Activated B cell treated with CpG ODN at 0.5 μM for 24 hours (primary cell): ENCODE measurements at regions not wholly inside any gene's neighbourhood (a gene's known extent, or its start where the extent isn't known, plus 50 kb on each side); places are given as distances from the start of the nearest gene placed in this dataset.

Experiments used
- ATAC-seq: fragments of 200-7000 bp; cut with Tn5 transposase; one replicate; pipeline ENCODE4 v1.10.0; 2021; ENCODE audit warnings: low read depth, mild to moderate bottlenecking, moderate library complexity
- CTCF ChIA-PET: fragments of 350-600 bp; sonication (Branson Sonifier 250); formaldehyde crosslinking; loops from one replicate; lab custom pipeline; 2021; ENCODE audit warnings: antibody characterized with exemption; lab: Charles Lee
- POLR2A ChIA-PET: fragments of 350-600 bp; sonication (Branson Sonifier 250); formaldehyde crosslinking; loops from one replicate; lab custom pipeline; 2021; ENCODE audit warnings: antibody characterized with exemption; lab: Charles Lee
- DNase-seq: peaks from one replicate; pipeline ENCODE4 v3.0.0; 2022
- H3K27ac Mint-ChIP-seq: one replicate; pipeline ENCODE4 v1.8.0; 2020; ENCODE audit warnings: mixed read lengths
- H3K27me3 Mint-ChIP-seq: one replicate; pipeline ENCODE4 v1.8.0; 2021; ENCODE audit warnings: mixed read lengths
- H3K36me3 Mint-ChIP-seq: one replicate; pipeline ENCODE4 v1.8.0; 2021; ENCODE audit warnings: low read depth, mixed read lengths
- H3K4me1 Mint-ChIP-seq: one replicate; pipeline ENCODE4 v1.8.0; 2021; ENCODE audit warnings: mixed read lengths
- H3K4me3 Mint-ChIP-seq: one replicate; pipeline ENCODE4 v1.8.0; 2020; ENCODE audit warnings: mild to moderate bottlenecking, mixed read lengths
- H3K9me3 Mint-ChIP-seq: one replicate; pipeline ENCODE4 v1.8.0; 2020; ENCODE audit warnings: mixed read lengths
- intact Hi-C: fragments of 100-400 bp; cut with micrococcal nuclease; formaldehyde crosslinking; loops from one replicate; pipeline ENCODE4 v1.15.1; 2024
- TF ChIP-seq, protein P1 (sequence below): fragments of 200-600 bp; IDR thresholded peaks from one replicate; pipeline ENCODE4 v1.8.0; 2022; ENCODE audit warnings: antibody characterized with exemption, mild to moderate bottlenecking

- DNase-seq, result peak; percentile 33
- CTCF ChIA-PET, result interaction anchor here (0.6 to 3.0 kb wide), 17 partner anchors 8 to 1519 kb away, joined by 3 to 11 read pairs (median 4); no protein-coding TSS in a partner anchor
- H3K9me3 Mint-ChIP-seq, result no peaks in the 10 kb centered on the region
- peaks cover 6% of the 10 kb centered on the region for H3K27me3 Mint-ChIP-seq
- TF ChIP-seq, protein P1, sequence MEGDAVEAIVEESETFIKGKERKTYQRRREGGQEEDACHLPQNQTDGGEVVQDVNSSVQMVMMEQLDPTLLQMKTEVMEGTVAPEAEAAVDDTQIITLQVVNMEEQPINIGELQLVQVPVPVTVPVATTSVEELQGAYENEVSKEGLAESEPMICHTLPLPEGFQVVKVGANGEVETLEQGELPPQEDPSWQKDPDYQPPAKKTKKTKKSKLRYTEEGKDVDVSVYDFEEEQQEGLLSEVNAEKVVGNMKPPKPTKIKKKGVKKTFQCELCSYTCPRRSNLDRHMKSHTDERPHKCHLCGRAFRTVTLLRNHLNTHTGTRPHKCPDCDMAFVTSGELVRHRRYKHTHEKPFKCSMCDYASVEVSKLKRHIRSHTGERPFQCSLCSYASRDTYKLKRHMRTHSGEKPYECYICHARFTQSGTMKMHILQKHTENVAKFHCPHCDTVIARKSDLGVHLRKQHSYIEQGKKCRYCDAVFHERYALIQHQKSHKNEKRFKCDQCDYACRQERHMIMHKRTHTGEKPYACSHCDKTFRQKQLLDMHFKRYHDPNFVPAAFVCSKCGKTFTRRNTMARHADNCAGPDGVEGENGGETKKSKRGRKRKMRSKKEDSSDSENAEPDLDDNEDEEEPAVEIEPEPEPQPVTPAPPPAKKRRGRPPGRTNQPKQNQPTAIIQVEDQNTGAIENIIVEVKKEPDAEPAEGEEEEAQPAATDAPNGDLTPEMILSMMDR, result no peak
- intact Hi-C loops, result loop anchor here (1.0 to 5.0 kb wide), 3 partner anchors 473 to 1516 kb away; no protein-coding TSS in a partner anchor
- peak overlapping the region; percentile 24 for H3K4me3 Mint-ChIP-seq
- POLR2A ChIA-PET, result no interaction called here
- ATAC-seq, result peak; percentile 82
- no peak overlapping the region for H3K27ac Mint-ChIP-seq
- H3K36me3 Mint-ChIP-seq, result no peaks in the 10 kb centered on the region
- H3K4me1 Mint-ChIP-seq, result peaks cover 2% of the 10 kb centered on the region
Measured at GRCh38 chr14:30270200-30271161, 288.5 kb upstream of the G2E3 start.

GRCh38 chr14:30271811-30272323 lies 287.1 kb upstream of the G2E3 start:
- Mint-ChIP-seq H3K9me3 (no peaks in the 10 kb centered on the region), H3K27ac (no peak overlapping the region), H3K4me3 (no peak overlapping the region), H3K27me3 (peaks cover 7% of the 10 kb centered on the region), H3K36me3 (no peaks in the 10 kb centered on the region), H3K4me1 (peaks cover 2% of the 10 kb centered on the region)
- intact Hi-C loops, result loop anchor here (5.0 kb wide), 1 partner anchor 475 kb away; no protein-coding TSS in a partner anchor
- TF ChIP-seq, protein P1, result no peak
- DNase-seq (no peak), ATAC-seq (no peak)
- POLR2A ChIA-PET, result no interaction called here
- CTCF ChIA-PET, result interaction anchor here (1.0 to 3.0 kb wide), 4 partner anchors 9 to 15 kb away, joined by 4 to 11 read pairs (median 7); no protein-coding TSS in a partner anchor

DNA sequence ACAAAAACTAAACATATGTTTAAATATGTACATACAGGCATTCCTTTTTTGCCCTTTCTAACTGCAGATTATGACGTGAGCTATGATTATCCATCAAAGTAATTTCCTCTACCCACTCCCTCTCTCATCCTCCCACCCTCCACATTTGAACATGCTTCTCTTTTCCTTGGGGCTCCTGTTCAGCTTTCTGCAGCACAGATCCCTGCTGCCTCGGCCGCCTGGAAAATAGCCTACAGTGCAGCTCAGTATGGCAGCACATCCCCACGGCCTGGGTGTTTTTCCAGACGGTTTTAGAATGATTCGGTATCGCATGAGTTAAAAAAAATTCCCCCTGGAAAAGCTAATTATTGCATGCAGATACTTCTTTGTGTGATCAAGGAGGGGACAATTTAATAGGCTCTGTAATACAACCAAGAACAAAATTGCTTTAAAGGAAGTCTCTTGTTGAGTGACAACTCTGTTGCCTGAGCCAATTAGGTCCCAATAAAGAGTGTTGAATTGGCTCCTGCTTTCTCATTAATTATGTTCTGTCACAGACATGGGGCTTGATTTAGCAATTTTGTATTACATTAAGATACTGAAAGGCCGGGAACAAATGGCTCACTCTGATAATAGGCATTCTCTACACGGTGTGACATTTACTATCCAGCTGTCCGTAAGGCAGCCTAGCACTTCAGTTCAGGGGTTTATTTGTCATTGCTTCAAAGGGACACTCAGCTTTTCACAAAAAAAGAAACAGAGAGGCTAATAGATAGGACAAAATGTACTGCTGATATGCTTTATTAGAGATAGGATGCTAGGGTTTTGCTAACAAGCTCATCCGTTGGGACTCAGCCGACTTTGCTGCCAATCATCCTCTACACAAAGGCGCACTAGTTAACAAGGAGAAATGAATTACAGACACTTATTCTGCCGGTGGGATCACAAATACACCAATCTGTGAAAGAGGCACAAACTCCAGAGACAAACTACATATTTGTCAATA lies 285.8 kb upstream of the G2E3 start:
- no peak overlapping the region for H3K4me3 Mint-ChIP-seq
- H3K9me3 Mint-ChIP-seq, result no peaks in the 10 kb centered on the region
- TF ChIP-seq, protein P1, result no peak
- no peak for ATAC-seq
- H3K4me1 Mint-ChIP-seq, result peaks cover 2% of the 10 kb centered on the region
- no peaks in the 10 kb centered on the region for H3K36me3 Mint-ChIP-seq
- H3K27ac Mint-ChIP-seq, result no peak overlapping the region
- CTCF ChIA-PET, result interaction anchor here (0.9 to 3.0 kb wide), 3 partner anchors 9 to 15 kb away, joined by 4 to 11 read pairs (median 5); no protein-coding TSS in a partner anchor
- DNase-seq, result no peak
- peaks cover 7% of the 10 kb centered on the region for H3K27me3 Mint-ChIP-seq
- POLR2A ChIA-PET, result no interaction called here
- intact Hi-C loops, result loop anchor here (5.0 kb wide), 1 partner anchor 476 kb away; no protein-coding TSS in a partner anchor

DNA sequence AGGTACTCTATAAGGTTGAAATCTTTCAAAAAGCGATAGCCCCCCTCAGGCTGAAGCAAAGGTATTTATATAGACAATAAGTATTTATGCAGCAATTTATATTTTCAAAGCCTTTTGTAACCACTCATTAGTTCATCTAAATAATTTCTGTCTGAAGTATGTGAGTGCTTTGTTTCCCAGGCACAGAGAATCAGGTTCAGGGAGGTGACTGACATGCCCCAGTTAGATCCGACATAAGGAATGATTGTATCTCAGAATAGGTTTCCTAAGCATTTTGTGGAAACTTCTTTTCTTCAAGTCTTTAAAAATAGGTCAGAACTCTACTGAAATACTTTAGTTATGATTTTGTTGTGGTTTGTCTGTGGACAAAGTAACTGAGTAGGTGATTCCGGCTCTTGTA lies 283.4 kb upstream of the G2E3 start:
- H3K36me3 Mint-ChIP-seq, result no peaks in the 10 kb centered on the region
- H3K9me3 Mint-ChIP-seq, result peaks cover 5% of the 10 kb centered on the region
- no peak overlapping the region for H3K27ac Mint-ChIP-seq
- H3K4me3 Mint-ChIP-seq, result no peak overlapping the region
- intact Hi-C loops, result no loop called here
- H3K27me3 Mint-ChIP-seq, result peaks cover 3% of the 10 kb centered on the region
- ChIA-PET CTCF (no interaction called here), POLR2A (no interaction called here)
- DNase-seq, result no peak
- ATAC-seq, result no peak
- TF ChIP-seq, protein P1, result no peak
- H3K4me1 Mint-ChIP-seq, result peaks cover under 1% of the 10 kb centered on the region
